HCEC 1CT (cell line): ENCODE measurements at regions not wholly inside any gene's neighbourhood (a gene's known extent, or its start where the extent isn't known, plus 50 kb on each side); places are given as distances from the start of the nearest gene placed in this dataset.

Source experiments
- DNase-seq: peaks from one replicate; pipeline ENCODE4 v3.0.0-alpha.2; 2017

GRCh38 chr20:48193627-48194425 lies 408.5 kb upstream of the SULF2 start:
- DNase-seq, result no peak

GRCh38 chr20:48192109-48192508 lies 406.8 kb upstream of the SULF2 start:
- no peak for DNase-seq

- no peak for DNase-seq
Measured at GRCh38 chr20:48191200-48191599, 405.9 kb upstream of the SULF2 start.

- DNase-seq, result no peak
Measured at GRCh38 chr20:48190757-48191156, 405.5 kb upstream of the SULF2 start.

GRCh38 chr20:48189181-48189580 lies 403.9 kb upstream of the SULF2 start:
- no peak for DNase-seq

GRCh38 chr20:48187851-48188250 lies 402.6 kb upstream of the SULF2 start:
- DNase-seq, result no peak

GRCh38 chr20:48186915-48187314 lies 401.6 kb upstream of the SULF2 start:
- DNase-seq, result no peak

GRCh38 chr20:48186447-48186846 lies 401.2 kb upstream of the SULF2 start:
- no peak for DNase-seq

- DNase-seq, result no peak
Measured at GRCh38 chr20:48184229-48184628, 398.9 kb upstream of the SULF2 start.

- DNase-seq, result no peak
Measured at GRCh38 chr20:48181261-48181935, 396.1 kb upstream of the SULF2 start.

- DNase-seq, result no peak
Measured at GRCh38 chr20:48180618-48181017, 395.3 kb upstream of the SULF2 start.

GRCh38 chr20:48180024-48180423 lies 394.7 kb upstream of the SULF2 start:
- DNase-seq, result no peak

- no peak for DNase-seq
Measured at GRCh38 chr20:48178633-48179032, 393.4 kb upstream of the SULF2 start.

- no peak for DNase-seq
Measured at GRCh38 chr20:48177058-48177457, 391.8 kb upstream of the SULF2 start.

GRCh38 chr20:48176139-48176538 lies 390.9 kb upstream of the SULF2 start:
- no peak for DNase-seq

- no peak for DNase-seq
Measured at GRCh38 chr20:48175261-48175660, 390.0 kb upstream of the SULF2 start.

- DNase-seq, result no peak
Measured at GRCh38 chr20:48172357-48172702, 387.0 kb upstream of the SULF2 start.

- no peak for DNase-seq
Measured at GRCh38 chr20:48171626-48172356, 386.5 kb upstream of the SULF2 start.

GRCh38 chr20:48171071-48171470 lies 385.8 kb upstream of the SULF2 start:
- DNase-seq, result no peak

- no peak for DNase-seq
Measured at GRCh38 chr20:48170625-48171024, 385.3 kb upstream of the SULF2 start.

GRCh38 chr20:48169650-48170225 lies 384.5 kb upstream of the SULF2 start:
- DNase-seq, result no peak

- DNase-seq, result no peak
Measured at GRCh38 chr20:48166082-48166835, 381.0 kb upstream of the SULF2 start.

GRCh38 chr20:48165401-48165685 lies 380.1 kb upstream of the SULF2 start:
- DNase-seq, result no peak
